ENCODE measurements at regions not wholly inside any gene's neighbourhood (a gene's known extent, or its start where the extent isn't known, plus 50 kb on each side); places are given as distances from the start of the nearest gene placed in this dataset.

GRCh38 chrX:67114635-67115034 is 429.2 kb upstream of the AR start:
- TF ChIP-seq RFX5 (IDR thresholded peaks at IDR 0.05; ENCODE audit: low read depth, low read length) (no peak), FOS (IDR thresholded peaks at IDR 0.05; ENCODE audit: low read depth, low read length) (no peak), CTCF (conservative IDR thresholded peaks at IDR 0.05; ENCODE audit: low read depth, low read length) (no peak), POLR2A (IDR thresholded peaks at IDR 0.05; ENCODE audit: low read depth, low read length) (no peak), NFE2L2 (IDR thresholded peaks at IDR 0.05; ENCODE audit: low read depth, low read length) (no peak), BHLHE40 (IDR thresholded peaks at IDR 0.05; ENCODE audit: low read depth, low read length) (no peak), RAD21 (IDR thresholded peaks at IDR 0.05; ENCODE audit: low read length) (no peak), CHD1 (IDR thresholded peaks at IDR 0.05; ENCODE audit: low read depth, low read length) (no peak), RCOR1 (IDR thresholded peaks at IDR 0.05; ENCODE audit: insufficient replicate concordance, low read length) (no peak), ELK1 (IDR thresholded peaks at IDR 0.05; ENCODE audit: borderline replicate concordance, low read depth, low read length) (no peak), MAFK (IDR thresholded peaks at IDR 0.05; ENCODE audit: low read depth, low read length) (no peak), MXI1 (IDR thresholded peaks at IDR 0.05; ENCODE audit: borderline replicate concordance, low read depth, low read length) (no peak), USF2 (IDR thresholded peaks at IDR 0.05; ENCODE audit: low read depth, low read length) (no peak)
